ENCODE measurements at regions not wholly inside any gene's neighbourhood (a gene's known extent, or its start where the extent isn't known, plus 50 kb on each side); places are given as distances from the start of the nearest gene placed in this dataset.

DNA sequence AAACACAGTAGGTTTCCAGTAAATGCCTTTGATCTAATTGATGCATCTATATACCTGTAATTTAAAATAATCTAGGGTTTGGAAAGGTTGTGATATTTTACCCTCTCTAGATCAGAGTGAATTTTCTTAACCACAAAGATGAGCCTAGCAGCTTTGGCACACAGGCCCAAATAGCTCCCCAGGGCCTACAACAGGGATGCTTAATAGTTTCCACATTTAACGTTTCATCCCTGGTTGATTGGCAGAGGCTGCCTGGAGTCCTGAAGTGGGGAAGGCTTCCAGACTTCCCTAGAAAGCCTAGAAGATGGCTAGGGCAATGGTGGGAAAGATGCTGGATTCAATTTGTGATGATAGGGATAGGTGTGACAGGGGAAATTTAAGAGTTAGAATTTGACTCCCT is 206.6 kb downstream of the NSG2 start:
- no peak overlapping the region for H3K4me2 ChIP-seq (ENCODE audit: insufficient read depth, low read length)
- no peaks in the 10 kb centered on the region for H3K36me3 ChIP-seq (ENCODE audit: control insufficient read depth in 2 of 2, extremely low read depth in 1 of 2, insufficient read depth in 2 of 2, low read length in 2 of 2)
- no peak for FAIRE-seq
- H2AFZ ChIP-seq (ENCODE audit: low read depth, low read length) = no peak overlapping the region
- no peaks in the 10 kb centered on the region for H3K79me2 ChIP-seq (ENCODE audit: control insufficient read depth, insufficient read depth, low read length)
- H3K4me3 ChIP-seq (replicated peaks in 1 of 3; ENCODE audit: insufficient read depth in 1 of 3, low read depth in 1 of 3, low read length in 3 of 3) = no peak overlapping the region
- CTCF ChIA-PET = no interaction called here
- no peaks in the 10 kb centered on the region for H3K4me1 ChIP-seq (ENCODE audit: control insufficient read depth, extremely low read depth, insufficient read depth, low read length)
- dilution Hi-C loops (cut with MboI; ENCODE audit: extremely low pct_ligation_motif_present, low sequenced_read_pairs) (no loop called here), intact Hi-C loops (cut with micrococcal nuclease) (no loop called here)
- H3K9ac ChIP-seq (replicated peaks; ENCODE audit: extremely low read depth, insufficient read depth, low read length) = no peak overlapping the region
- no TSS peak for BruUV-seq (replicated peaks)
- POLR2A ChIA-PET = no interaction called here
- no peaks in the 10 kb centered on the region for H3K27me3 ChIP-seq (ENCODE audit: control insufficient read depth in 2 of 2, insufficient read depth in 2 of 2, low read length in 2 of 2)
- H4K20me1 ChIP-seq (replicated peaks; ENCODE audit: control insufficient read depth, extremely low read depth, insufficient read depth, low read length) = no peaks in the 10 kb centered on the region
- DNase-seq (ENCODE audit: low read depth, low spot score) = no peak
- no peaks in the 10 kb centered on the region for H3K9me1 ChIP-seq (replicated peaks; ENCODE audit: control insufficient read depth, extremely low read depth, insufficient read depth, low read length)
- no peak overlapping the region for H3K27ac ChIP-seq (ENCODE audit: insufficient read depth, low read depth, low read length)
- TF ChIP-seq EZH2 (IDR thresholded peaks at IDR 0.05; ENCODE audit: borderline replicate concordance, low read depth, low read length, severe bottlenecking) (no peak), POLR2A (IDR thresholded peaks at IDR 0.05; ENCODE audit: low read depth, low read length) (no peak), POLR2AphosphoS5 (IDR thresholded peaks at IDR 0.05; ENCODE audit: insufficient read depth, low read depth, low read length) (no peak), GATA2 (IDR thresholded peaks at IDR 0.05; ENCODE audit: insufficient read depth, insufficient read length, low read depth, low read length) (no peak), JUN (IDR thresholded peaks at IDR 0.05; ENCODE audit: borderline replicate concordance, insufficient read depth, insufficient read length, low read depth) (no peak), MYC (IDR thresholded peaks at IDR 0.05; ENCODE audit: low read depth, low read length) (no peak), FOS (IDR thresholded peaks at IDR 0.05; ENCODE audit: borderline replicate concordance, insufficient read depth, low read length) (no peak)
- TF ChIP-seq, protein P1, sequence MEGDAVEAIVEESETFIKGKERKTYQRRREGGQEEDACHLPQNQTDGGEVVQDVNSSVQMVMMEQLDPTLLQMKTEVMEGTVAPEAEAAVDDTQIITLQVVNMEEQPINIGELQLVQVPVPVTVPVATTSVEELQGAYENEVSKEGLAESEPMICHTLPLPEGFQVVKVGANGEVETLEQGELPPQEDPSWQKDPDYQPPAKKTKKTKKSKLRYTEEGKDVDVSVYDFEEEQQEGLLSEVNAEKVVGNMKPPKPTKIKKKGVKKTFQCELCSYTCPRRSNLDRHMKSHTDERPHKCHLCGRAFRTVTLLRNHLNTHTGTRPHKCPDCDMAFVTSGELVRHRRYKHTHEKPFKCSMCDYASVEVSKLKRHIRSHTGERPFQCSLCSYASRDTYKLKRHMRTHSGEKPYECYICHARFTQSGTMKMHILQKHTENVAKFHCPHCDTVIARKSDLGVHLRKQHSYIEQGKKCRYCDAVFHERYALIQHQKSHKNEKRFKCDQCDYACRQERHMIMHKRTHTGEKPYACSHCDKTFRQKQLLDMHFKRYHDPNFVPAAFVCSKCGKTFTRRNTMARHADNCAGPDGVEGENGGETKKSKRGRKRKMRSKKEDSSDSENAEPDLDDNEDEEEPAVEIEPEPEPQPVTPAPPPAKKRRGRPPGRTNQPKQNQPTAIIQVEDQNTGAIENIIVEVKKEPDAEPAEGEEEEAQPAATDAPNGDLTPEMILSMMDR (IDR thresholded peaks at IDR 0.05; ENCODE audit: extremely low read depth in 1 of 2, insufficient read depth in 1 of 2, low read depth in 1 of 2, low read length in 2 of 2) = no peak
- TF ChIP-seq, protein P2, sequence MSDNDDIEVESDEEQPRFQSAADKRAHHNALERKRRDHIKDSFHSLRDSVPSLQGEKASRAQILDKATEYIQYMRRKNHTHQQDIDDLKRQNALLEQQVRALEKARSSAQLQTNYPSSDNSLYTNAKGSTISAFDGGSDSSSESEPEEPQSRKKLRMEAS (IDR thresholded peaks at IDR 0.05; ENCODE audit: insufficient read depth, insufficient read length) = no peak
- no peaks in the 10 kb centered on the region for H3K9me3 ChIP-seq (replicated peaks; ENCODE audit: control insufficient read depth, insufficient read depth, low read length)
